ENCODE measurements at regions not wholly inside any gene's neighbourhood (a gene's known extent, or its start where the extent isn't known, plus 50 kb on each side); places are given as distances from the start of the nearest gene placed in this dataset.

- H3K4me3 Mint-ChIP-seq: no peak overlapping the region
- peaks cover 5% of the 10 kb centered on the region for H3K27me3 Mint-ChIP-seq (ENCODE audit: low read depth)
- ChIA-PET POLR2A (no interaction called here), CTCF (no interaction called here)
- H3K36me3 Mint-ChIP-seq: no peaks in the 10 kb centered on the region
- H3K27ac Mint-ChIP-seq: no peak overlapping the region
- no peaks in the 10 kb centered on the region for H3K4me1 Mint-ChIP-seq
- DNase-seq (ENCODE audit: low spot score): no peak
- no peak for TF ChIP-seq RORB (CRISPR knock-in tag; IDR thresholded peaks at IDR 0.05)
- no peak for TF ChIP-seq NFE2L1 (CRISPR knock-in tag; IDR thresholded peaks at IDR 0.05)
- no peak for TF ChIP-seq SOX15 (CRISPR knock-in tag; IDR thresholded peaks at IDR 0.05)
- no peak for TF ChIP-seq CREB1 (CRISPR knock-in tag; IDR thresholded peaks at IDR 0.05)
- TF ChIP-seq ZNF232 (CRISPR knock-in tag; IDR thresholded peaks at IDR 0.05): no peak
- TF ChIP-seq TP53 (CRISPR knock-in tag; IDR thresholded peaks at IDR 0.05): no peak
- TF ChIP-seq ZNF425 (CRISPR knock-in tag; conservative IDR thresholded peaks at IDR 0.05): no peak
- no peak for TF ChIP-seq ZMAT4 (CRISPR knock-in tag; IDR thresholded peaks at IDR 0.05)
- TF ChIP-seq ZNF396 (CRISPR knock-in tag; IDR thresholded peaks at IDR 0.05; ENCODE audit: borderline replicate concordance): no peak
- no peaks in the 10 kb centered on the region for H3K9me3 Mint-ChIP-seq
- ATAC-seq: no peak
Measured at GRCh38 chrX:135632353-135632752, 81.1 kb upstream of the CT45A1 start.

GRCh38 chrX:135639066-135639780 lies 74.2 kb upstream of the CT45A1 start:
- DNase-seq (ENCODE audit: low spot score): no peak
- Mint-ChIP-seq H3K36me3 (no peaks in the 10 kb centered on the region), H3K27me3 (ENCODE audit: low read depth) (peaks cover 10% of the 10 kb centered on the region), H3K9me3 (peaks cover 4% of the 10 kb centered on the region; the same call in 1 of the 2 replicates), H3K4me3 (no peak overlapping the region), H3K4me1 (no peaks in the 10 kb centered on the region), H3K27ac (no peak overlapping the region)
- no peak for ATAC-seq
- ChIA-PET POLR2A (interaction anchor here (0.6 kb wide), 1 partner anchor 78 kb away, joined by 3 read pairs; no protein-coding TSS in a partner anchor), CTCF (no interaction called here)
- TF ChIP-seq SMAD3 (CRISPR knock-in tag; IDR thresholded peaks at IDR 0.05; ENCODE audit: borderline replicate concordance) (no peak), ESRRA (CRISPR knock-in tag; IDR thresholded peaks at IDR 0.05; ENCODE audit: borderline replicate concordance) (no peak), MYBL2 (CRISPR knock-in tag; IDR thresholded peaks at IDR 0.05) (no peak), FOXK1 (CRISPR knock-in tag; IDR thresholded peaks at IDR 0.05) (no peak), CBFB (CRISPR knock-in tag; IDR thresholded peaks at IDR 0.05; ENCODE audit: low read depth) (no peak), IRF1 (CRISPR knock-in tag; IDR thresholded peaks at IDR 0.05) (no peak), PRDM15 (CRISPR knock-in tag; IDR thresholded peaks at IDR 0.05) (no peak), ZNF416 (CRISPR knock-in tag; IDR thresholded peaks at IDR 0.05) (no peak), E2F4 (CRISPR knock-in tag; IDR thresholded peaks at IDR 0.05; ENCODE audit: borderline replicate concordance, low read depth) (no peak), ZNF396 (CRISPR knock-in tag; IDR thresholded peaks at IDR 0.05; ENCODE audit: borderline replicate concordance) (no peak), ATF3 (CRISPR knock-in tag; conservative IDR thresholded peaks at IDR 0.05) (no peak), PREB (CRISPR knock-in tag; IDR thresholded peaks at IDR 0.05; ENCODE audit: borderline replicate concordance) (no peak), AR (CRISPR knock-in tag; IDR thresholded peaks at IDR 0.05) (no peak), JUN (CRISPR knock-in tag; IDR thresholded peaks at IDR 0.05) (no peak), PRRX2 (CRISPR knock-in tag; IDR thresholded peaks at IDR 0.05) (no peak)
